Hindlimb muscle (tissue), 1 donor: ENCODE measurements at regions not wholly inside any gene's neighbourhood (a gene's known extent, or its start where the extent isn't known, plus 50 kb on each side); places are given as distances from the start of the nearest gene placed in this dataset.
"Not testable (repeated sequence)": the region's sequence is repeated elsewhere in the genome, so short reads cannot be mapped to it uniquely, and the experiment has no call there.

Experiments
- DNase-seq: peaks from one replicate; pipeline ENCODE4 v3.0.0-alpha.2; 2013

DNA sequence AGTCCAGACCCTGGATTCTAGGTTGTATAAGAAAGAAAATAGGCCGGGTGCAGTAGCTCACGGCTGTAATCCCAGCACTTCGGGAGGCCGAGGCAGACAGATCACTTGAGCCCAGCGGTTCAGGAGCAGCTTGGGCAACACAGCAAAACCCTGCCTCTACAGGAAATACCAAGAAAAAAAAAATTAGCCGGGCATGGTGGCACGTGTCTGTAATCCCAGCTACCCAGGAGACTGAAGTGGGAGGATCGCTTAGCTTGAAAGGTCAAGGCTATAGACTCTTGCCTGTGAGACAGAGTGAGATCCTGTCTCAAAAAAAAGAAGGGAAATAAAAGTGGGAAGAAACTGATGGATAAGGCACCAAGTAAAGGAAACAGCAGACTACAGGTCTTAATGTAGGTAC, 287.9 kb upstream of the KLF14 start:
- no peak for DNase-seq

DNA sequence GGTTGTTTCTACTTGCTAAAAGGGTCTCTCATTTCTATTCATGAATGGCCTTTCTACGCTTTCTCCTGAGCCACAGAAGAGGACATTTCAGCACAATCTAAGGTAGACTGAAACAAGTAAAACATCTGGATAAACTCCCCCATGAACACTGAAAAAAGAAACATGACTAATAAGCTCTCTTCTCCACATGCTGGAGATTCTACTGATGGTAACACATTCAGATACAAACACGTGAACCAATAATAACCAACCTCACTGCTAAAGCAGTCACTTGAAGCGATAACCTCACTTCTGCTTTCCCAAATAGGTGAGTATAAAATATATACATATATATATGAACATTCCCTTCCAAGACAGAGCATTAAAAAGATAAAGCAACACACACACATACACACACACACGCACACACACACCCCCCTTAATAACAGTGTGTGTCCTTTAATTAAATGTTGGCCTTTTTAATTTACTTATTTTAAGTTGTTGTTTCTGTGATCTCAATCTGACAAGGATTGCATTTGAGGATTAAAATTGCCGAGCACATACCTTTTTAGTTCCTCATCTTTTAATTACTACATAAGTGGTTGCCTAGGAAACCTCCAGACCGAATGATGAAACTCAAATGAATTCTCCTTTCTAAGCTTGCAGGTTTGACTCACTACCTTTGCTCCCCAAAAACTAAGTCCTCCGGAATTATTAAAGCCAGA, 292.4 kb upstream of the KLF14 start:
- DNase-seq, result no peak

DNA sequence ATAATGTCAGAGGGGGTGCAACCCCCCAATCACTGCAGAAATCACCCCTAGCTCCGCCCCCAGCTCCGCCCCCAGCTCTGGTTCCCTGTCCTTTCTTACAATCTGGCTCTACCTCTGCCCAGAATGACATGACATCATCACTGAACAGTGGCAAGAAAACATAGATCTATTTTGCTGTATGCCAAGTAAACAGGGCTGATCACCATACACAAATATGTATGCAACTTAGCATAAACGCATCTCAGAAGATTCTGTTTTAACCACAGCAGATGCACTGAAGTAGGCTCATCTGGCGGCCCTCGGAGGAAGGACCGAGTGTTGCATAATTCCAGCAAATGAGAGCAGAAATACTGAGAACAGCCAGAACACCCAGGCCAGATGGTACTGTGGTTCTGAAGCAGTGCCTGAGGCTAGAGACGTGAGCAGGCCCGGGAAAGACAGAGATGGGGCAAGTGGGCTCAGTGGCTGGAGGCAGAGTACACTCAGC, 293.3 kb upstream of the KLF14 start:
- DNase-seq, result no peak

DNA sequence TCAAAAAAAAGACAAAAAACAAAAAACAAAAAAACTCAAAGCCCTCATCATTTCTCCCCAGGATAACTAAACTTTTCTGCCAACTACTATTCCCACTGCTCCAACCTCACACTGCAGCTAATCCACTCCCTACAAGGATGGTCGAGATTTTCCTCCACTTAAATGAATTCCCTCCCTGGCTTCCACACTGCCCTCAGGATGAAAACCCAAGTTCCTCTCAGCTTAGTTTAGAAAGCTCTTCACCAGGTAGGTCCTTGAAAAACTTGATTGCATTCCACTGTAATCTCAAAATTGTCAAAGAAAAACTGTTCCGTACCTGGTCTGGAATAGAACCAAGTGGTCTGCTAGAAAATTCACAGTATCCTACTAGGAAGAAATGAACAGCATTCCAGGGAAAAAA, 294.3 kb upstream of the KLF14 start:
- no peak for DNase-seq

DNA sequence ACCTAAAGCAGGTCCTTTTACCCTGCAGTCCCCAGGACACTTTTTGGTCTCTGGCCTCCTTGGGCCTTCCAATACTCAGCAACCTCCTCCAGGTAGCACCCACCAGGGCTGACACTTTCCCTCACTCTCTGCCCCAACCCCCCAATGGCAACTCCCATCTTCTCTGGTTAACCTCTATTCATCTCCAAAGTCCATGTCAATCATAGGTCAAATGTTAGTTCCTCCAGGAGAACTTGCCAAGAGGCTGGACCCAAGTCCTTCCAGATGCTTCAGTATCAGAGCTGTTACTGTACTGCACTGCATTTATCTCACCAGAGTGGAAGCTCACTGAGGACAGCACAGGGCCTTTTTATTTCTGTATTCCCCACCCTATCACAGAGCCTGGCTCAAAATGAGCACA, 295.0 kb upstream of the KLF14 start:
- no peak for DNase-seq

DNA sequence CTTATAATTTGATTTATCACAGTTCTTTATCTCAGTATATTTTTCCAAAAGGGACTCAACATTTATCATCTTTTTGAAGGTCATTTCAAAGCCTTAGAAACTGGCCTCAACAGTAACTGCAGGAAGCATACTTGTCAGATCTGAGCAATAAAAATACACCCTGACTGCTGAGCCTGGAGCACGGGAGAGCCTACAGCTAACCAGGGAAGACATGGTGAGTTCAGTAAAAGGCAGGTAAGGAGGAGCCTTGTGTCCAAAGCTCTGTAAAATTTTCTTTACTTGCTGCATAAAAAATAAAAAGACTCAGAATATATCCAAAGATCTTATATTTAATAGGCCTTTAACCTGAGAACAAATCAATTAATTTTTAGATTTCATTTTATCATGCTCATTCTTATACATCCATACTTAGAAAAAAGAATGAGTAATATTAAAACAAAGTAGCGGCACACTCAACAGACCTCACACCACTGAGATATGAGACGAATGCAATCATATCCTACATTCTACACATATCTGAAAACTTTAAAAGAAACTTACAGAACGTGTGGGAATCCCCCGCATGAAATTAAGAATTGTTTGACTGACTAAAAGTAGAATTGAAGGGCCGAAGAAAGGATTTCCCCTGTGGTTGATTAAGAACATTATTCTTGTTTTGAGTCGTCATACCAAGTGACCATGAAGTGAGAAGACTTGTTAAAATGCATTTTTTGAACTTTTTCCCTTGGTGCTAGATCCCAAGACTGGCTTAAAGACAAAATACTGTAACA, 296.4 kb upstream of the MKLN1 start:
- DNase-seq, result no peak

DNA sequence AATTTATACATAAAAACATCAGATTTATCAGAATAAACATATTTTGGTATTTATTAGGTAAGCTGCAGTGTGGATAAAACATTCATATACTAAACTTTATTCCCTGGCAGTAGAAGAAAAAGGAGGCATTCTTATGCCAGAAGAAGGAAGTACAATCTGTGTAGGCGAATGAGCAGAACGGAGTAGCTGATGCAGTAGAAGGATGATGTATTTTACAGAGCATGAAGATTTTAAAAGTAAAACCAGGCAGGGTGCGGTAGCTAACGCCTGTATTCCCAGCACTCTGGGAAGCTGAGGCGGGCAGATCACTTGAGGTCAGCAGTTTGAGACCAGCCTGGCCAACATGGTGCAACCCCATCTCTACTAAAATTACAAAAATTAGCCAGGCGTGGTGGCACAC, 294.9 kb upstream of the MKLN1 start:
- no peak for DNase-seq

DNA sequence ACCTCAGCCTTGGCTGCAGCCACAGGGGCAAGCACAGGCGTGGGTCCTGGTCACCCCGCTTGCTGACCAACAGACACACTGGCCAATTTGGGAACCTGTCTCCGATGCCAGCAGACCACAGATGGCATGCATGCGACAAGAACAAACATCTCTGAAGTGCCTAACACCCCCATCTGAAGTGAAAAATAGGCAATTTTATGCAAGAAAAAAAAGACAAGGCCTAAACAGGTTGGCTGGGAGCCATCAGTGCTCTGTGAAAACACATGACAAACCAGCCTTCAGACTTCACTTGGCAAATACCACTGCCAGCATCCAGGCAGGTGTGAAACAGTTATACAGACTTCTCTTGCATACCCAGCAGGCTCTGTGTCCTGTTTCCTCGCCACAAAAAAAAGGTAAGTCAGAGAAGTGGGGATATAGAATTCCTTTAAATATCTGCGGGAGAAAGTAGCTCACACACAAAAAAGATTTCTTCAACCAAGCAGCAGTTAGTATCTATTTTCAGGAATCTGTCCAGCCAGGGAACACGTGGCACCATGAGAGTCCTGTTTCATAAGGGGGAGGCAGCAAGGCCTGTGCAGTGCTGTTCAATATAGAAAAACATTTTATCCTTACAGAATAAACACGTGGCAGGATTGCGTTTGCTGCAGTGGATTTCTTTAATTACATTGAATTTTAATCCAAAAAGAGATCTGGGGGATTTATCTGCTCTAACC, 293.4 kb upstream of the MKLN1 start:
- peak; percentile 17 for DNase-seq

DNA sequence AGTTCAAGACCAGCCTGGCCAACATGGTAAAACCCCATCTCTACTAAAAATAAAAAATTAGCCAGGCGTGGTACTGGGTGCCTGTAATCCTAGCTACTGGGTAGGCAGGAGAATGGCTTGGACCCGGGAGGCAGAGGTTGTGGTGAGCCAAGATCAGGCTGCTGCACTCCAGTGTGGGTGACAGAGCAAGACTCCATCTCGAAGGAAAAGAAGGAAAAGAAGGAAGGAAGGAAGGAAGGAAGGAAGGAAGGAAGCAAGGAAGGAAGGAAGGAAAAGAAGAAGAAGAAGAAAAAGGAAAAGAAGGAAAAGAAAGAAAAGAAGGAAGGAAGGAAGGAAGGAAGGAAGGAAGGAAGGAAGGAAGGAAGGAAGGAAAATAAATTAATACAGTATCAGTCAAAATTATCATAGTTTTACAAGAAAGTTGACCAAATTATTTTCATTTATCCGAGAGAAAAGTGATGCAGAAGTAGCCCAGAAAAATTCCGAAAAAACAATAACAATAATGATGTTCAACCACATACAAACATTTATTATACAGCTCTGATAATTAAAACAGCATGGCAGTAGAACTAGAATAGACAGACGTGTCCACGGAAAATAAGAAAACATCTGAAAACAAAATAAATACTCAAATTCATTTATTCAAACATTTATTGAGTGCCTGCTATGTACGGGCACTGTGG, 292.4 kb upstream of the MKLN1 start:
- no peak for DNase-seq

DNA sequence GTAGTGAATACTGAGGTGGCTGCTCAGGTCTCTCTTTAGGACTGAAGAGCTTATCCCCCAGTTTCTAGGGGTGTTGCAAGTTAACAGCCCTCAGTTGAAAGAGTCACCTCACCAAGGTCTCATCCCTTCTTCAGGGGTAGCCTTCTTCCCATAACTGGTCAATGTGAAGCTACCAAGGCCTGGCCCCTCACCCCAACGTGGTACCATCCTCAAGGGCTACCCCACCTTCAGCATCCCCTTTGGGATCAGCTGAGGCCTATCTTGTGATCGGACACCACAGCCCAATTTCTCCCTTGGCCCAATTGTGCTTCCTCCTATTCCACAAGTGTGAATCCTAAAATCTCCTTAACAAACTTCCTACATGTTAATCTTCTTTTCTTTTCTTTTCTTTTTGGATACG, 289.5 kb upstream of the MKLN1 start:
- no peak for DNase-seq

DNA sequence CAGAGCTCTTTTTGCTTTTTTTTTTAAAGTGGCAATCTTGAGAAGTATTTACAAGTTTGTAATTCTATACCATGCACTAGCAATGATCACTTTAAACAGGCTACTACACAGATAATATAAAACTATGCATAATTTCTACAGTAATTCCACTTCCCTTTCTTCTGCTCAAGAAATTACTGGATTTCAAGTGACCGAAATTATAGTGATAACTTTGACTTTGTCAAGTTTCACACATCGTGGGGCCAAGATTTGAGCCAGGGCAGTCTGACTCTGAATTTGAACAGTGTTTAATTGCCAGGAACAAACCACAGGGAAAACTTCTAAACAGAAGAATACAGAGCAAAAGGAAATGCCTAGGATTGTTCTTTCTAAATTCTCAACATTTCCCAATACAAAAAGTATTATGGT, 288.3 kb upstream of the MKLN1 start:
- no peak for DNase-seq

DNA sequence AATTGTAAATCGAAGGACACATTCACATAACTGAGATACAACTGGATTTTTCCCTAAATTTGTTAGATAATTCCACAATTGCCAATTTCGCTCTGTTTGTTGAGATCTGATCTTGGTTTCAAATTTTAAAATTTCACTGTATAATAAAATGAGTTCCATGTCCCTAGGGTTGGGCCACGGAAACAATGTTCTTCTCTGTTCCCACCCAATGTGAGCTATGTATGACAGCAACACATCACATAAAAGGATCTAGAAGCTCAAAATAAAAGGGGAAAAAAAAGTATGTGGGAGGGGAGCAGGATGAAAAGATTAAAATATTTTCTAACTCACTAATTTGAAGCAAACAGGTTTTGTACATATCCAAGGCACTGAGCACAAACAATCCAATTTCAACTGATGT, 287.8 kb upstream of the MKLN1 start:
- DNase-seq, result no peak

DNA sequence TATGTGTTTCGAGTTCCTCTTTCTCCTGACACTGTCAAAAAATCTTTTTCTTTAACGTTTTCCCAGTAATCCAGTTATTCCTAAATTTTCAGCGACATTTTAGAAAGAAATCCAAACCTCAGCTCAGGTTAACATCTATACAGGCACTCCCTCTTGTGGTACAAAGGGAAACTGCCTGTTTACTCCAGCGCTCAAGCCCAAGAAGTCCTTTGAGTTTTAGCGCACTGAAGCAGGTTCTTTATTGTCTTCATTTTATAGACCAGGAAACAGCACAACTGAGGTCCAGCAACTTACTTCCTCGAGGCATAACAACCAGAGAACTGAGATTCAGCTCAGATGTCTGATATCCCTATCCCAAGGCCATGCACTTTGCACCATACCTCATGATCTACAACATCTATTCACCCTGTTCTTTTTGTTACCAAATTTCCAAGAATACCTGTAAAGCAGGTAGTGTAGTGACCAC, 287.2 kb upstream of the MKLN1 start:
- DNase-seq, result peak; percentile 58

DNA sequence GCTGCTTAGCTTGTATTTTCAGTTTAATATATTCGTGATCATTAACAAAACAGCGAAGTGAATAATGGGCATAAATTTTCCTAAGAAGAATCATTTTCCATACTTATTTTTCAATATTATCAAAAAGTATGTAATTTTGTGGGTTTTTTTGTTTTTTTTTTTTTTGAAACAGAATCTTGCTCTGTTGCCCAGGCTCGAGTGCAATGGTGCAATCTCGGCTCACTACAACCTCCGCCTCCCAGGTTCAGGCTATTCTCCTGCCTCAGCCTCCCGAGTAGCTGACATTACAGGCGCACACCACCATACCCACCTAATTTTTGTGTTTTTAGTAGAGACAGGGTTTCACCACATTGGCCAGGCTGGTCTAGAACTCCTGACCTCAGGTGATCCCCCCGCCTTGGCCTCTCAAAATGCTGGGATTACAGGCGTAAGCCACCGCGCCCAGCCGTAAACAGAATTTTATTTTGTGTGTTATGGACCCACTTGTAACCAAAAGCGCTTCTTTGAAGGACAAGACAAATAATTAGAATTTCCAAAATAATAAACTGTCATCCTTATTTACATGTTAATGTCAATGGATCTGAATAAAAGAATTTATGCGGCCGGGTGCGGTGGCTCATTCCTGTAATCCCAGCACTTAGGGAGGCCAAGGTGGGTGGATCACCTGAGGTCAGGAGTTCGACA, 286.5 kb upstream of the MKLN1 start:
- DNase-seq, result not testable (repeated sequence)

DNA sequence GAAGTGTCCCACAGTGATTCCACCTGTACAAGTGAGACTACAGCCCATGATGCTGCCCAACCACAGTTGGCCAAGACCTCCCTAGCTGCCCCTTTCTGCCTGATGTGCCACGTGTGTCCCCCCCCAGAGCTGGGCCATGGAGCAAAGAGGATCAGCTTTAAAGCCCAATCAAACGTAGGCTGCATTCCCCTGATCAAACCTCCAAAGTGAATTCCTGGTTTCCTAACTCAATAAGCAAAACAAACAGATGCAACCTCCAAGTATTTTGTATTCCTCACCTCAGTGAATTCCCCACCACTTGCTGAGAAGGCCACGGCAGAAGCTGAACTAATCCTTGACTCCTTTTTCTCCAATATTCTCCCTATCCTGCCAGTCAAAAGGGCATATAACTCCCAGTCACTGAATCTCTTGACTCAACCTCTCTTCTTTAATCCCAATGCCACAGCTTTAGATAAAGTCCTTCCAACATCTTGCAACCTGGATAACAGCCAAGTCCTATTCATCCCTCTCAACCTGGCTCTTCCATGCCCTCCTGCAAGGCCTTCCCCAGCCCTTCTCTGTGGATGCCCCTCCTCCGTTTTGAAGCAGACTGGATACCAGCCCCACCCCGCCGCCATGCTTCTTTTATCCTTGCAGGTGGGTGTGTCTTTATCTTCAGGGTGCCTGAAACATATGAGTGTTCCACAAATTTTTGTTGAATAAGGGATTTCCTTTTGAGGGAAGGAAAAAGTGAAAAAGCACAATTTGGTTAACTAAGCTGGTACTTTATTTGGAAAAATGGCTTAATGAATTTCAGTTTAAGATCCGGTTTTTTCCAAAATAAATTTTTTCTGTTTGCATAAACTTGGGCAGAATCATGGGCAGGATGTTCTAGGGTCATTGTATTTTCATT, 285.2 kb upstream of the MKLN1 start:
- no peak for DNase-seq

DNA sequence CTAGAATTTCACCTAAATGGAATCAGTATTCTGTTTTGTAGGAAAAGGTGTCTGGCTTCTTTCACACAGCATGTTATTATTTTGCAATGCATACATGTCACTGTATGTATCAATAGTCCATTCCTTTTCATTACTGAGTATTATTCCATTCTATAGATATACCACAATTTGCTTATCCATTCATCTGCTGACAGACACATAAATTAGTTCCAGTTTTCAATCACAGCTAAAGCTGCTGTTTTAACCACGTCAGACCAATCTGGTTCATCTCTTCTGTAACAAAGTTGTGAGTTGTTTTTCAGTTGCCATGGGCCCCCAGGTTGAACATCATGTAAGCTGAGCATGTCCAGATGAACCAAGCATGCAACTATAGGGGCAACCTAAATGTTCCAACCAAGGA, 282.1 kb upstream of the MKLN1 start:
- DNase-seq, result no peak

DNA sequence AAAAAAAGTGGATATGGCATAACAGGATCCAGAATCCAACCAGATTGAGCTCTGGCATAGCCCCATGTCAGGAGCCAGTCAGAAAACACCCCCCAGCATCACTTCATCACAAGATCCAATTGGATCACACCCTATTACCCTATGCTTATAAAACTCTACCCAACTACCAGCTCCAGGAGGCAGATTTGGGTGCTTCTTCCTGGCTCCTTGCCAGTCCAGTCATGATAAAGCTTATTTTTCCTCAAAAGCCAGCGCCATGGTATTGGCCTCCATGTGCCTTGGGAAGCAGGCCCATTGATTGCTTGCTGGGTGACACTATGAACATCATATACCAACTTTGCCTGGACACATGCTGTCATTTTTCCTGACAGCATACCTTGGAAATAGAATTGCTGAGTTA, 281.4 kb upstream of the MKLN1 start:
- no peak for DNase-seq

DNA sequence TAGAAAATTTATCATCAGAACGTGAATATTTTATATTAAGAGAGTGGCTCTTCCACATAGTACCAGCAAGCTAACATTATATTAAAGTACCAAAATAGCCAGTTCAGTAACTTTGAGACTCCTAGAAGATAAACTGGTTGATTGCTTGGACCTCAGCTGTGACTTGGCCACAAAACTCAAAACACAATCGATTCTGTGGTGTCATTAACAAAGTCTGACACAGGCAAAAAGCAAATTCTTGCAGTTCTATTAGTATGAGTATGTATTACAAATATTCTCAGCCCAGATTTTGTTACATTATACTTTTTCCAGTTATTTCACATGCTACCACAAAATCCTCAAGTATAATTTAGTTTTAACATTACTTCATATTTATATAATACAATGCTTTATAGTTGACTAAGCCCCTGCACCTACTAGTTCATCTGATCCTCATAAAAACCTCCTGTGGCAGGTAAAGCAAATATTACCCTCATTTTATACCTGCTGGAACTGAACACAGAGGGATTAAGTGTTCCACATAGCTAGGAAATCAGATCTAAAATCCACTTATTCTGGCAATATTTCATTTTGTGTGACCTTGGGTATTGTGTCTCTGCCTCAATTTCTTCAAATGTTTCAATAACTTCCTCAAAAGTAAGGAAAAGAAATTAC, 279.9 kb upstream of the MKLN1 start:
- no peak for DNase-seq

DNA sequence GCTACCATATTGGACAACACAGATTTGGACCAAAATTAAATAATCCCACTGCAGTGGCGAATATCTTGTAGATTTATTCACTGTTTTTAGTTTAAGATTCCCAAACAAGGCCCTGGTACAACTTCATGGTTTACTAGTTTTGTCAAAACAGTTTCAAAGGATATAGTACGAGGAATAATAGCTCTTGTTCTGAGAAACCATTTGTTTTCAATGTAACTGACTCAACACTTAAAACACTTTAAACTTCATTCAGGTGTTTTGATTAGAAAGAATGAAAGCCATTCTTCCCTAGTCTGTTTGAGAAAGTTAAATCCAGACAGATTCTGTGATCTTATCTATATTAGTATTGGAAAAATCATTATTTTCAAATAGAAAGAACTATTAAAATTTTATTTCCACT, 276.4 kb upstream of the MKLN1 start:
- no peak for DNase-seq

DNA sequence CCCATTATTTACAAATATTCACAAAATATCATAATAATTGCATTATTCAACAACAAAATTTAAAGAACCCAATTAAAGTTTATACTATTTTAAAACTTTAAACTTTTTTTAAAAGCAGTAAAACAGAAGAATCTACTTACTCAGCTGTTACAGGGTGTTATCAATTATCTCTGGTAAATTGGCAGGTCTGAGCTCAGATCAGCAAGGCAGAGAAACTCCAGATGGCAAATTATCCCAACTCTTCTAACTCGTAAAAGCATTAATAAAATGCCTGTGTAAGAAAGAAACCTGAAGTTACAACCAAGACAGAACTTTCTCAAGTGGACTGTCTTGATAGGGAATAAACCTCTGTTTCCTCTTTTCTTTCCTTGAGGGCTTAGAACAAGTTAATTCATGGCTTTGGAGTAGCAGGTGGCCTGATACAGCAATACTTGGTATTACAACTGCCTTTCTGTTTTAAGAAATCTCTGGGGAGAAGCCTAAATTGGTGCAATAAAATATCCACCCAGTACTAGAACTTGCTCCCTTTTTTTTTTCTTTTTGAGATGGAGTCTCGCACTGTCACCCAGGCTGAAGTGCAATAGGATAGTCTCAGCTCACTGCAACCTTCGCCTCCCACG, 275.3 kb upstream of the MKLN1 start:
- DNase-seq, result no peak
